ENCODE measurements at regions not wholly inside any gene's neighbourhood (a gene's known extent, or its start where the extent isn't known, plus 50 kb on each side); places are given as distances from the start of the nearest gene placed in this dataset.

DNA sequence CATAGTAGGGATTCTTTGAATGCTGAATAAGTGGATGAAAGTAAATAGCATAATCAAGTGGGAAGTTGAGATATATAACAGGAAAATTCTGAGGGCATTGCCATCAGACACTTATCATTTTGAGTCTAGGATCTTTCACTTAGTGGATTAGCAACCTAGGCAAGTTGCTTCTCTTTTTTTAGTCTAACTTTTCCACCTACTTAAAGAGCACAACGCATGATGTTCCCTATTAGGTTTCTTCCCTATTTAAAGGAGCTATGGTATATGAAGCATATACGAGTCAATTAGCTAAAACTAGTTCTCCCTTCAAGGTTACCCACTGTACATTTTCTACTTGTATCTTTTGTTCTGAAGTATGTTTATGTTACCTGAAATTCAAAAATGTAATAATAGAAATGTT is 67.1 kb upstream of the HS3ST1 start:
- Histone ChIP-seq H3K27ac (ENCODE audit: low read depth) (no peak overlapping the region), H3K4me1 (ENCODE audit: insufficient read depth) (no peaks in the 10 kb centered on the region), H3K27me3 (ENCODE audit: insufficient read depth) (no peaks in the 10 kb centered on the region), H3K4me3 (no peak overlapping the region), H4K20me1 (replicated peaks; ENCODE audit: insufficient read depth) (no peaks in the 10 kb centered on the region), H3F3A (replicated peaks; ENCODE audit: low read depth) (no peaks in the 10 kb centered on the region), H2AFZ (no peak overlapping the region), H3K79me2 (replicated peaks; ENCODE audit: insufficient read depth) (no peaks in the 10 kb centered on the region), H3K9me2 (ENCODE audit: insufficient read depth) (no peaks in the 10 kb centered on the region), H3K4me2 (no peak overlapping the region), H3K36me3 (ENCODE audit: insufficient read depth) (no peaks in the 10 kb centered on the region)
- no peak for ATAC-seq
- DNase-seq (ENCODE audit: low spot score), result no peak
- no peak for TF ChIP-seq POLR2AphosphoS5 (IDR thresholded peaks at IDR 0.05; ENCODE audit: low read depth)
- TF ChIP-seq, protein P1, sequence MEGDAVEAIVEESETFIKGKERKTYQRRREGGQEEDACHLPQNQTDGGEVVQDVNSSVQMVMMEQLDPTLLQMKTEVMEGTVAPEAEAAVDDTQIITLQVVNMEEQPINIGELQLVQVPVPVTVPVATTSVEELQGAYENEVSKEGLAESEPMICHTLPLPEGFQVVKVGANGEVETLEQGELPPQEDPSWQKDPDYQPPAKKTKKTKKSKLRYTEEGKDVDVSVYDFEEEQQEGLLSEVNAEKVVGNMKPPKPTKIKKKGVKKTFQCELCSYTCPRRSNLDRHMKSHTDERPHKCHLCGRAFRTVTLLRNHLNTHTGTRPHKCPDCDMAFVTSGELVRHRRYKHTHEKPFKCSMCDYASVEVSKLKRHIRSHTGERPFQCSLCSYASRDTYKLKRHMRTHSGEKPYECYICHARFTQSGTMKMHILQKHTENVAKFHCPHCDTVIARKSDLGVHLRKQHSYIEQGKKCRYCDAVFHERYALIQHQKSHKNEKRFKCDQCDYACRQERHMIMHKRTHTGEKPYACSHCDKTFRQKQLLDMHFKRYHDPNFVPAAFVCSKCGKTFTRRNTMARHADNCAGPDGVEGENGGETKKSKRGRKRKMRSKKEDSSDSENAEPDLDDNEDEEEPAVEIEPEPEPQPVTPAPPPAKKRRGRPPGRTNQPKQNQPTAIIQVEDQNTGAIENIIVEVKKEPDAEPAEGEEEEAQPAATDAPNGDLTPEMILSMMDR (conservative IDR thresholded peaks at IDR 0.05; ENCODE audit: low read depth in 2 of 2), result no peak
- no peak for TF ChIP-seq EZH2 (IDR thresholded peaks at IDR 0.05; ENCODE audit: low read depth, unreplicated experiment)
- no peak for TF ChIP-seq EZH2phosphoT487 (IDR thresholded peaks at IDR 0.05; ENCODE audit: unreplicated experiment)
- TF ChIP-seq ZNF462 (CRISPR knock-in tag; IDR thresholded peaks at IDR 0.05), result no peak
- no peak for TF ChIP-seq NANOG (IDR thresholded peaks at IDR 0.05; ENCODE audit: borderline replicate concordance)
- no peak for TF ChIP-seq ETS1 (IDR thresholded peaks at IDR 0.05)
- TF ChIP-seq CREB1 (CRISPR knock-in tag; IDR thresholded peaks at IDR 0.05; ENCODE audit: low read depth), result no peak
- no peak for TF ChIP-seq ZNF114 (CRISPR knock-in tag; IDR thresholded peaks at IDR 0.05)
- TF ChIP-seq STAT1 (IDR thresholded peaks at IDR 0.05; ENCODE audit: unreplicated experiment), result no peak
- TF ChIP-seq ZNF331 (CRISPR knock-in tag; IDR thresholded peaks at IDR 0.05; ENCODE audit: low read depth), result no peak
- TF ChIP-seq JUNB (IDR thresholded peaks at IDR 0.05; ENCODE audit: unreplicated experiment), result no peak
- TF ChIP-seq, protein P2, sequence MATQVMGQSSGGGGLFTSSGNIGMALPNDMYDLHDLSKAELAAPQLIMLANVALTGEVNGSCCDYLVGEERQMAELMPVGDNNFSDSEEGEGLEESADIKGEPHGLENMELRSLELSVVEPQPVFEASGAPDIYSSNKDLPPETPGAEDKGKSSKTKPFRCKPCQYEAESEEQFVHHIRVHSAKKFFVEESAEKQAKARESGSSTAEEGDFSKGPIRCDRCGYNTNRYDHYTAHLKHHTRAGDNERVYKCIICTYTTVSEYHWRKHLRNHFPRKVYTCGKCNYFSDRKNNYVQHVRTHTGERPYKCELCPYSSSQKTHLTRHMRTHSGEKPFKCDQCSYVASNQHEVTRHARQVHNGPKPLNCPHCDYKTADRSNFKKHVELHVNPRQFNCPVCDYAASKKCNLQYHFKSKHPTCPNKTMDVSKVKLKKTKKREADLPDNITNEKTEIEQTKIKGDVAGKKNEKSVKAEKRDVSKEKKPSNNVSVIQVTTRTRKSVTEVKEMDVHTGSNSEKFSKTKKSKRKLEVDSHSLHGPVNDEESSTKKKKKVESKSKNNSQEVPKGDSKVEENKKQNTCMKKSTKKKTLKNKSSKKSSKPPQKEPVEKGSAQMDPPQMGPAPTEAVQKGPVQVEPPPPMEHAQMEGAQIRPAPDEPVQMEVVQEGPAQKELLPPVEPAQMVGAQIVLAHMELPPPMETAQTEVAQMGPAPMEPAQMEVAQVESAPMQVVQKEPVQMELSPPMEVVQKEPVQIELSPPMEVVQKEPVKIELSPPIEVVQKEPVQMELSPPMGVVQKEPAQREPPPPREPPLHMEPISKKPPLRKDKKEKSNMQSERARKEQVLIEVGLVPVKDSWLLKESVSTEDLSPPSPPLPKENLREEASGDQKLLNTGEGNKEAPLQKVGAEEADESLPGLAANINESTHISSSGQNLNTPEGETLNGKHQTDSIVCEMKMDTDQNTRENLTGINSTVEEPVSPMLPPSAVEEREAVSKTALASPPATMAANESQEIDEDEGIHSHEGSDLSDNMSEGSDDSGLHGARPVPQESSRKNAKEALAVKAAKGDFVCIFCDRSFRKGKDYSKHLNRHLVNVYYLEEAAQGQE (IDR thresholded peaks at IDR 0.05; ENCODE audit: unreplicated experiment), result no peak
- Mint-ChIP-seq H3K4me1 (peaks cover 5% of the 10 kb centered on the region; the same call in 1 of the 3 replicates), H3K4me3 (no peak overlapping the region), H3K27ac (no peak overlapping the region), H3K36me3 (ENCODE audit: low read depth) (peaks cover 3% of the 10 kb centered on the region; the same call in 1 of the 3 replicates), H3K27me3 (ENCODE audit: insufficient read depth, low read depth, poor library complexity) (no peaks in the 10 kb centered on the region), H3K9me3 (peaks cover 9% of the 10 kb centered on the region; the same call in 2 of the 3 replicates)
